ENCODE measurements at regions not wholly inside any gene's neighbourhood (a gene's known extent, or its start where the extent isn't known, plus 50 kb on each side); places are given as distances from the start of the nearest gene placed in this dataset.

DNA sequence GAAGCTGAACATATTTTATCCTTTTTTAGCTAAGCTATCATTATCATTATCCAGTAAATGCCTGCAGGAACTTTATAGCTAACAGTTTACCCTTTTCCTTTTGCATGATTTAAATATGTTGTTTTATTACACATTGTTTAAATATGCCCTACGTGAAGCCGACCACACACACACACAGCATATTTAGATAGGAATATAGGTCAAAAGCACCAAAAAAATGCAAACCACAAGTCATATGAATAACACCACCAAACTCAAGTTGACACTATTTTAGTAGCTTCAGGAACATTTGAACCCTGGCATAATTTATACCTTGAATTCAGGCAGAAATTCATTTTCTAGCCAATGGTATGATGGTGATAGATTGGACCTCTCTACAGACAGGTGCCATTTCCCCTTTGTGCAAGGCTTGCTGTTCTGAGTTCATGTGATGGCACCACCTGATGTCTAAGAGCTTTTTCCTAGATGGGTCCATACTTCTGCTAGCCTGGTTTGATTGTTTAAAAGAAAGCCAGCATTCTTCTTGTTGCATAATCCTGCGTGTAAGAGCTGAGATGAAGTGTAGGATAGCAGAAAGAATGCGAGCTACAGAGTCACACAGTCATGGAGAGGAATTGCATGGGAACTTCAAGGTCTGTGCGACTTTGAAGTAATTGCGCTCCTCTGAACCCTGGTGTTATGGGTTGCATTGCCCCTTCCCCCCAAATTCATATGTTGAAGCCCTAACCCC, 454.8 kb upstream of the SOX5 start:
- DNase-seq: no peak

DNA sequence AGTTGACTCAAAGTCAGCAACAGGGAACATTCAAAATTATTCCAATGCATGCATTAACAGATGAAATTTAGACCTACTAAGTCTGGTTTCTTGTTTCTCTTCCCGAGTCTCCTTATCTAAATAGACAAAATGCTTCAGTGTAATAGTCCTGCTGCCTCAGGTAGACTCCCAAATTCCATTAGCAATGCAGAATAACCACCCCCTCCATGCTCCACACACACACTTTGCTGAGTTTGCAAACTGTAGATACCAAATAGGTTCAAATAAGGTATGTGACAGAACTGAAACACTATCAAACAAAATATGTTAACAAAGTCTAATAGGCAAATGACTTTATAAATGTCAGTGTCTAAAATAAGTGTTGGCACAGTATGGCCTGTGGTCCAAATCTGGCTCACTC, 451.1 kb upstream of the SOX5 start:
- no peak for DNase-seq

DNA sequence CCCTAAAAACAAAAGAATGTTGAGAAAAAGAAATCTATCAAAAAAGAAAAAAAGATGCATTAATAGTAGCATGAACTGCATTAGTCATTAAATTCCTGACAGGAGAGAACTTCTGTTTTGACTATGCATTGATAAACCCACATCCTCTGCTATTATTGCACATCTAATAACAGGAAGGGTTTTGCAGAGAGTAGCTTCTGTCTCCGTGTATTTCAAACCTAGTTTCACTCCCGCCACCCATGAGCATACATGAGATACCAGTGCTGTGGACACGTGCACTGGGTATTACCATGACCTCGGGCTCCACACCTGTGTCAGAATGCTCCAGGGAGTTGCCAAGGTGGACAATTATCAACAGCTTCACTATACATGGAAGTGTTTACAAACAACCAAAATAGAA, 449.1 kb upstream of the SOX5 start:
- DNase-seq: no peak

DNA sequence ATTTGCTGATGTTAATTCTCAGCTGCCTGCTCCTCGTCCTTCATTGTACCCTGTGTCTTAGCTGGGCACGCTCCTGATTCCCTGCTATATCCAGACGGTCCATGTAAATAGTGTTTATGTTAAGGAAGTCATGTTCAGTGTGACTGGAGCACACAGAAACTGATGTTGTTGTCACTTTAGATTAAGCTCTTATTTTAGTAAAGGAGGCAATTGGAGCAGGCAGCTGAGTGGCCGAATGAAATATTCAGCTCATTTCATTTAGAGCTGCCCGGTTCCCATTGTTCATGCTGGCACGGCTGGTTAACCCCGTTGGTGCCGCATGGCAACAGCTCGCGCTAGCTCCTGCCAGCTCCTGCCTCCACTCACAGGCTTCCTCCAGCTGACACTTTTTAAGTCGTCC, 446.8 kb upstream of the SOX5 start:
- no peak for DNase-seq

DNA sequence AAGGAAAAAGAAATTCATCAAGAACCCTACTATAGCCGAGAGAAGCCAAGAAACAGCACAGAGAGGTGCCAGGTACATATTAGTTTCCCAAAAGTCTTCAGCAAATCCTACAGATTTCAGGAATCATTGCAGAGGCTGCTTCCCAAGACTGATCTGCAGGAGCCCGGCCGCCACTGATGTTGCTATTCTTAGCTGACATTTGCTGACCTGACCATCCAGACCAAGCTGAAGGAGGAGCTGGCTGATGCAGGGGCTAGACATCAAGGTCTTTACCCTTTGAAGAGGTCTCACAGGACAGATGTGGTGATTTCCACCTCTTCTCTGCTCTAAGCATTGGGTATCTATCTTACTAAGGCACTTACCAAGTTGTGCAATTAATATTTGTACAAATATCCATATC, 444.8 kb upstream of the SOX5 start:
- DNase-seq: no peak

DNA sequence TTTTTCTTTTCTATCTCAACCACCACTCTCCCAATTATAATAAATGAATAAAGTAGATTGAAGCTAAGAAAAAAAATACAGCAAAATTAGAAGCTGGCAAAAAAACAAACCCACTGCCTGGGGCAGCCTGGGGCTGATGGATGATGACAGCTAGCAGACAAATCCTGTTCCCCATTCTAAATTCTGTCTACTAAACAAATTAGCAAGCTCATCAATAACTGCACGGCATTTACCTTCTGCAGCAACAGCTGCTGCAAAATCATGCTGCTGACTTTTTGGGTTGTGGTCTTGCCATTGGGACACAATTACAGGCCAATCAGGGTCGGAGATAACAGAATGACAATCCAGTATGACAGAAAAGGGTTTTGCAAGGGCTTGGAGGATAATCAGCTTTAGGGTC, 443.6 kb upstream of the SOX5 start:
- no peak for DNase-seq

DNA sequence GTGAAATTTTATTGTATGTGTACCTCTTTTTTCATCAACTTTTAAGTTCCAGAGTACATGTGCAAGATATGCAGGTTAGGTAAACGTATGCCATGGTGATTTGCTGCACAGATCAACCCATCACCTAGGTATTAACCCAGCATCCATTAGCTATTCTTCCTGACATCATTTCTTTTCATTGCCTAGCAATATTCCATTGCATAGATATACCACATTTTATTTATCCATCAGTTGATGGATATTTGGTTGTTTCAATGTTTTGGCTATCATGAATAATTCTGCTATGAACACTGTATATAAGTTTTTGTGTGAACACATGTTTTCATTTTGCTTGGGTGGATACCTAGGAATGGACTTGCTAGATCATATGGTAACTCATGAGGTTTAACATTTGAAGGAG, 439.9 kb upstream of the SOX5 start:
- DNase-seq: no peak

DNA sequence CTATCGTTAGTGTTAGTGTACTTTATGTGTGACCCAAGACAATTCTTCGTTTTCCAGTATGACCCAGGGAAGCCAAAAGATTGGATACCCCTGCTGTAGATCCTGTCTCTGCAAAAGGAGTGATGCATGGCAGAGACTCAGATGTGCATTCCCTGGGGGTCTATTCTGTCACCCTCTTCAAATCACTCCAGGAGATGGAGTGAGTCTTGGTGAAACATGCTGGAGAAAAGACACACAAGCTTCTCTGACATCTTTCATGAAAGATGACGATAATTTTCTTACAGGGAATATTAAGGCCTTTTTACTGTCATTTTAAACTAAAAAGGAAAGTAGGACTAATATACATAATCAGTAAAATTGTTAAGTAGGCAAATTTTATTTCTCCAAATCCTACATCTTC, 437.9 kb upstream of the SOX5 start:
- no peak for DNase-seq

DNA sequence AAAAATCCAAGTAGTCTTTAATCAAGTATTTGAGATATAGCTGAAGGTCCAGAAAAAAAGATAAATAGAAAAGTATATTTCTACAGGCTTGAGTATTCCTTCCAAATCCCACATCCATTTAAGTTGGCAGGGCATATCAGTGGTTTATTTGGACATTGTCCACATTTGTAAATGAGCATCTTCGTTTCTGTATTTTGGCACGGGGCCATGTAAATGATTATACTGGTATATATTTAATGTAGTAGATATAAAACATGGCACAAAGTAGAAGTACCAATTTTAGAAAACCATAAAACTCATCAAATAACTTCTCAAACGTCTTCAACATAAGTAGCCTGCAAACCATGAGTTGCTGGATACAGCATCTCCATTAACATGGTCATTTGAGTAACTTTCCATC, 437.4 kb upstream of the SOX5 start:
- DNase-seq: no peak

DNA sequence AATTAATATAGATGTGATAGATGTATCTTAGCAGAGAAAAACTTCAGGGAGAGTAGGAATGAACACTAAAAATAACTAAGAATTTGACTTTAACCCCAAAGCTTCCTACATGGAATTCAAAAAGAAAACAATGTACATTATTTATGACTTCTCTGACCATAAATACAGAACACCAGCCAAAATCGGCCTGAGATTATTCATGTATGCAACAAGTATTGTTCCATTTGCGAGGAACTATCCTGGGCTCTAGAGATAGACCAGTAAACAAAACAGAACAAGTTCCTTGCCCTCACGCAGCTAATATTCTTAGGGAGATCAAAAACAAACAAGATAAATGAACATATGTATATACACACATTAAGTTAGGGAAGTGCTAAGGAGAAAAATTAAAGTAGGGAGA, 432.3 kb upstream of the SOX5 start:
- no peak for DNase-seq

DNA sequence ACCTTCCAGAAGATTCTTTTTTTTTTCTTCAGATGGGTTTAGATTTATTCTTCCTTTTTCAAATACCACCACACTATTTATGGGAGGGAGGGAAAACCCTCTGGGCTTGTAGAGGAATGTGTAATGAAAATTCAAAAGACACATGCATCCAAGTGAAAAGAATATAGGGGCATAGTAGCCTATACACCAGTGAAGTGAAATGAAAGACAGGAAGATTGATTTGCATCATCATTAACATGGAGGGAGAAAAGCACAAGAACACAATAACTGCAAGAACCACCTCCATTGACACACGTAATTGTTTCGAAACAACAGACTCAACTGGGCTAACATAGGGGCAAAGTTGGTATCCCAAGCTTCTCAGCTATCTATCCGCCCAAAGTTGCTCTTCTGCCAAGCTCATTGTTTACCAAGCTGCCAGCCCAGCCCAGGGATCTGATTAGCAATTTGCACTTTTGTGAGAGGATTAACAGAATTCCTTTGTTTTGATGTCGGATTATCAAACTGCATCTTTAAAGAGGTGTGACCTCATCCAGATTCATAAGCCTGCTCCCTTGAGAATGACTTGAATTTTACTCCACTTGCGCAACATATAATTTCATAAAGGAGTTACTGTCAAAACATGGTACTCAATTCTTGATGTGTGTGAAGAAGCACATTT, 430.5 kb upstream of the SOX5 start:
- no peak for DNase-seq

DNA sequence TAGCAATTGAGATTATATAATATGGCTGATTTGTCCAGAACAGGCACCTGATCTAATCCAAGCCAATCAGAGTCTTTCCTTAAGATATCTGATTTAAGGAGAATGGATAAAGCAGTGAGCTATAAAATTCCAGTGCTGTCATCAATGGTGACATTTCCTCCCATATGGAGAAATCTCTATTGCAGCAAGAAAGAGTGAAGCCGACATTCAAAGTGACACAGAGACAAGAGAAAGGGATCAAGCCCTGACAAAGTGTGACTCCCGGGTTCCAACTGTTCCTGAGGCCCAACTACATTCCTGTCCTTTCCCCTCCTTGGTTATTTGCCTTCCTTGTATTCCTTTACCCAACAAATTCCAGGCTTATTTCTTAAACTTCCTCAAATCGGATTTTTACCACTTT, 430.0 kb upstream of the SOX5 start:
- DNase-seq: no peak

DNA sequence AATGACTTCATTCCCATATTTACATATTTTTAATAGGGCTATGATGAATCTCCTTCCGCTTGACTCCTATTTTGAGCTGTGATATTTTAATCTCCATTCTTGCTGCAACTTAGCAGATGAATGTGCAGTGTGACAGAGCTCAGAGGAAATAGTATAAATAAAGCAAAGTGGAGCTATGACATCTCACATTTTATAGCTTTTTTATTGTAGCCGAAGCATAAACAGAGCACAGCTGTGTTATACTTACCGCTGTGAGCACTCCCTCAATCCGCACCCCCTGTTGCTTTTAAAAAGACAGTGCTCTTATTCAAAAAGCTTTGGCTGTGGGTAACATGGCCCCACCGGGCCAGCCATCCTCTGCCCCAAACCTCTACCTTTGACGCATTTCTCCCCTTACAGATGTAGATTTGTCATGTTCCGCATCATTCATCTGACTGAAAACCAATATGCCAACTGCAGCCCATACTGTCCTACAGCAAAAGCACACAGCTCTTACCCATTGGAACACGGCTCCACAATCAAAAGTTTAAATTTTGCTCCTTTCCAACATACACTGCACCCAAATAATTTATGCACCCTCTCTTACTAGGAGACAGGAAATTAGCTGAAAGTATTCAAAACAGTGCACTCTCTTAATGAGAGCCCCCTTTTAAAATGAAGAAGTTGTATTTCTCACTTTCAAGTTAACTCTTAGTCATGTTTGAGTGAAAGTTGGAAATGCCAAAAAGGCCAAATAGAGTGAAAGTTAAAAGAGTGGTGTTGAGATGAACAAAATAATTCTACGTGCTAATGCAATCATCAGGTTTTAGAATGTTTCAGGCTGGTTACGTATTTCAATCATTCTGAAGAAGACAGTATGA, 429.3 kb upstream of the SOX5 start:
- no peak for DNase-seq

DNA sequence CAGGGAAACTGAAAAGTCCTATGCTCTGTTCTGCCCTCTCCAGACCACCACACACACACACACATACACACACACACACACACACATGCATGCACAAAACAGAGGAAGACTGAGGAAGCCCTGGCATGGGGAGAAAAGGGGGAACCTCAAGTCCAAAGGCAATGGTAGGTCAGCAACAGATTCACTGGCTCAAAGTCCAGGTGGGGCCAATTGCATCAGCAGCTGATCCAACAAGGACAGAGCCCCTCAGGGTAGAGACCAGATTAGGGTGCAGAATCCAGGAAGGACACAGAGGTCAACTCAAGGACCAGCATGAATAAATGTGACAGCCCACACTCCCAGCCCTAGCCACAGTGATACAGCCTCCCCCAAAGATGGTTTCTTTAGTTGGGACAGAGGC, 425.0 kb upstream of the SOX5 start:
- no peak for DNase-seq

DNA sequence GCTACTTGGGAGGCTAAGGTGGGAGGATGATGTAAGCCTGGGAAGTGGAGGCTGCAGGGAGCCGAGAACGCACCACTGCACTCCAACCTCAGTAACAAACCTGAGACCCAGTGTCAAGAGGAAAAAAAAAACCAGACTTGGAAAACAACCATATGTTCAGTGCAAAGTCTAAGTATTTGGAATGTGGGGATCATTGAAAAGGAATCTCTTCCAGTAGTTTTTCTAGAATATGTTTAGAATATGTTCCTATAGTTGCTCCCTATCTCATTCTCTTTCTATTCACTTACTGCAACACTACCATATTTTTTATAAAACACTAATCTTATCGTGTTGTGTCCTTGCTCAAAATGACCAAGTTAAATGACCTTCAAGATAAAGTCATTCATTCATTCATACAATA, 423.5 kb upstream of the SOX5 start:
- DNase-seq: no peak

DNA sequence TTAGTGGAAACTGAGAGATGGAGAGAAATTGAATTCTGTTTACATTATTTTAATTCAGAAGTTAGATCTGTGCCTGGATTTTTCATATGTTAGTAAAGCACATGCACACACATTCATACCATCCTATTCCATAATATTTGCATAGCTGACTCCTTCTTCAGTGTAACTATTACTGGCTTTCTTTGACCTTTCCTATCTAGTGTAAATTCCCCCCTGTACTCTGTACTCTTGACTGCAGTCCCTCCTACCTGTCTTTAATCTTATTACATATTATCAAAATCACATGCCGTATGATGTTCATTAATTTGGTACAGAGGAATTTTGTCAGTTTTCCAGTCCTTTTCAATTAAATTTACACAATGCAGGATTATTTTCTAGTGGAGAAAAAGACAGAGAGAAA, 417.0 kb upstream of the SOX5 start:
- no peak for DNase-seq

DNA sequence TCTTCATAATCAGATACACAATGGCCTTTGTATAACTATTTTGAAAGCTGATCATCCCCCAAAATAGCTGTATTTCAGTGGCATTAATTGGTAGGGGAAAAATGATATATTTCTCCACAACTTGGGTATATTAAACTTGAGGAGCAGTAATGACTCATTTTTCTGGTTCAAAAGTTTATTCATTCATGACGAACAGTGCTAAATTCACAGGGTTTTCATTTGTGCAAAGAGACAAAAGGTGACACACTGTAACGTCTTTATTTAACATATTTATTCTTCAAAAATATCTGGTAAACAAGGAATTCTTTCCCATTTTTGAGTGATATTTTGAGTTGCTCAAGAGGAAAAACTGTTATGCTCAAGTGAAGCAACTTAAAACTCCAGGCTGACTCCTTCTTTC, 415.5 kb upstream of the SOX5 start:
- no peak for DNase-seq

DNA sequence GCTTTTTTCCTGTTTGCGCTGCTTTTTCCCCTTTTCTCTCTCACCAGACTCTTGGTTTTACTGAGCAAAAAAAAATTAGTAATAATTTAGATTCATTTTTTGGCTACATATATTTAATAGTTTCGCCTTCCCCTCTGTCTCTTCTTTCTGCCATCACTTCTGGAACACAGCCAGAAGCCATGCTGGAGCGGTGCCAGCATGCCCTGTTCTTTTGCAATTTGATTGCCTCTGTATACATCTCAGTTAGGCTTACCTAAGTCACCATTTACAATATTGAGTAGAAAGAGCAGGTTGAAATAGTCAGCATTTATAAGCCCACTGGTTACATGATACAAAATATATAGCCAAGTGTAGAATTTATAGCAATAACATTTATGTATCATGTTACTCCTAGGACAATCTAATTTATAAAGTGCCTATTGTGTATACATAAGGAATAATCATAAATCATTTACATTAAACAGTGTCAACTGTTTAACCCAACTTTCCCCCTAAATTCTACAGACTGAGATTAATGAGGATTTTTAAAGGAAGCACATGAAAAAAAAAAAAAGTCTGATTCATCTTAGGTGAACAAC, 413.8 kb upstream of the SOX5 start:
- no peak for DNase-seq

DNA sequence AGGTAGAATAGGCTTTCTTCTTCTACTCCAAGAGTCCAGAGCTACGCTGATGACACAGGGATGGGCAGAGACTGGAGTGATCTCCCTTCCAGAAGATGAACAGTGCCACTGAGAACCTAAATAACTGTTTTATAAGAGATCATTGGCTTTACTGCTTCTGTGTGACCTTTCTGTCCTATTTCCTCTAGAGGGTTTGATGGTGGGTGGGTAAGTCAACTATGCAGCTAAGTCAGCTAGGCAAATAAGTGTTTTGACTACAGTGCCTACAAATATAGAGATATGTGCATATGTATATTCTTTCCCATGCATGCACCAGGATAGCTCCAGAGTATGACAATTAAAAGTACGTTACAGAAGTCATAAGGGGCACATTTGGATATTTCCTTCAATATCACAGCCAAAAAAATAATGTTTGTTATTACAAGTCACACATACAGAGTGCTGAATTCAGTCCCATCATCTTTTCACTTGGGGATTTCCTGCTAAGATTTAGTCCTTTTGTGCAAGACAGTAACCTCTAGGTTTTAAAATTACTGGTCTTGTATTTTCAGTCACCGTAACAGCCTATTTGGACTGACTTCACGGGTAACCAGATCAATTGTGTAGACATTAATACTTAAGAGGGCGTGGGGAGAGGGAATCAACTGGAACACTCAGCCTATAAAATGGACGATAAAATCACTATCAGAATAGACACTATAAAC, 412.6 kb upstream of the SOX5 start:
- DNase-seq: no peak

DNA sequence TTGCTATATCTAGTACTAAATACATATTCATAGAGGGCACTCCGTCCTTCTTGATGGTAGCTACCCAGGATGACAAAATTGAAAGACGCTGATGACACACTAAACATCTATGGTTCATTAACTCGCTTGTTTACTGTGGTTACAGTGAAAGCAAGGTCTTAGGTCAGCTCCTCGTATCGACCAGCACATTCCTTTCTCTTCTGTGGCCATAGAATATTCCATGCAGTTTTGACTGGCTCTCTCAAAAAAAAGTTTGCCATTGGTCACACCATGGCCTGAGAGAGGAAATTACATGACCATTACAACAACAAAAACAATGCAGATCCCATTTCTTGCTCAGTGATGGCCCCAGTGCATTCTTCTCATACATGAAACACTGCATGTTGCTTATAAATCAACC, 411.4 kb upstream of the SOX5 start:
- DNase-seq: no peak

DNA sequence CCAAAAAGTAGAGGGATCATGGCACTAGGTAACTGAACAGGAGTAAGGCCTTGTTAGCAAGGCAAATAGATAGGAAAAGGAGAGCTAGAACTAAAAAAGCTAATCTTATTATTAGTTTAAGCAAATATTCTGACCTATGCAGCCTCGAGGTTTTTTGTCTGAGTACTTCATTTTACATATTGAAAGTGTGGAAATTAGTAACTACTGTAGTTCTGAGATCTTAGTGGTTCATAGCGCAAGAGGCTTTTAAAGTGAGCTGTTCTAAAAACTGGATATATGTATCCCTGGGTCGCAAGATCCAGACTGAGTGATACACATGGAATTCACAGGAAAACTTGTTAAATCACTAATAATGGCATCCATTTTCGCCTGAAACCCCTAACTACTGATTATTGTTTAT, 411.0 kb upstream of the SOX5 start:
- no peak for DNase-seq

DNA sequence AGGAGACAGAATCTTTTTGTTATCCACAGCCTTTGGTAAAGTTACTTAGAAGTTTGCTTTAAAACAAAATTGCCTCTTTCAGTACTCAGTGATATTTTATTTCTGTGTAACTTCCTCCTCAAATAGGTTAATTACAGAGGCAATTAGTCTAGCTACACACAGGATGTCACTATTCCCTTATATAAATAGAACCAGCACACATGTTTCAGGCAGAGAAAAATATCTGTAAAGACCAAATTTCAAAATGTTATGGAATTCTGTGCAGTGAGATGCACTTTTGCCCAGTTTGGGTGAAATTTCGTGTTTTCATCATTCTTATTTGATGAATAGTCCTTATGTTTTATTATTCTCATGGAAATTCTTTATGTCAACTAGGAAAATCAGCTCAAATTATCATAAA, 410.6 kb upstream of the SOX5 start:
- DNase-seq: no peak

DNA sequence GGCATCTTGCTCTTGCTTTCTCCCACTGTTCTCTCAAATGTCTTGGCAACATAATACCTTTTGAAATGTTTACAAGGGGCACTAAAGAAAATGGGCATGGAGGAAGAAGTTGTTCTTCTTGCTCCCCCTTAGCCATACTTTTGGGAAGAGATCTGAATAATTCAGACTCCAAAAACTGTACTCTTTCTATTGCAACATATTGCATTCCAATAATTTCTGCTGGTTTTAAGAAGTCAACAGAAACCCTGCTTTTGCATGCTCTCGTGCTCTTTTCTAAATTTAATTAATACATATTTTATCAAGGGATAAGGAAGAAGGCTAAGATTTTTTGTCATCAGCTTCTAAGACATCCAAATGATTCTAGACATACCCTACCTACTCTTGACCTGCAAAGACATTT, 409.9 kb upstream of the SOX5 start:
- no peak for DNase-seq

Measured in GOT3 (cell line).